ENCODE measurements at regions not wholly inside any gene's neighbourhood (a gene's known extent, or its start where the extent isn't known, plus 50 kb on each side); places are given as distances from the start of the nearest gene placed in this dataset.

- intact Hi-C loops (cut with DNase I): no loop called here
- no peak for DNase-seq
- Histone ChIP-seq H3K27ac (no peak overlapping the region), H3K4me1 (peaks cover 0 to 10% (median 0%) of the 10 kb centered on the region in 12 donors), H3K27me3 (peaks cover 0 to 97% (median 37%) of the 10 kb centered on the region in 9 donors), H3K9me3 (no peaks in the 10 kb centered on the region), H3K36me3 (no peaks in the 10 kb centered on the region), H3K4me3 (peak overlapping the region in 10 of 12 donors; percentile 5 to 50 (median 34))
- no peak for TF ChIP-seq CTCF (IDR thresholded peaks at IDR 0.05)
- TF ChIP-seq POLR2A (IDR thresholded peaks at IDR 0.05): no peak
- no peak for ATAC-seq
- 26 to 33% (median 31%) methylated on average over 32 of the region's 32 CpGs for WGBS, 4 donors
Observed at GRCh38 chr6:27617700-27618689, 145.1 kb upstream of the ZNF184 start.

DNA sequence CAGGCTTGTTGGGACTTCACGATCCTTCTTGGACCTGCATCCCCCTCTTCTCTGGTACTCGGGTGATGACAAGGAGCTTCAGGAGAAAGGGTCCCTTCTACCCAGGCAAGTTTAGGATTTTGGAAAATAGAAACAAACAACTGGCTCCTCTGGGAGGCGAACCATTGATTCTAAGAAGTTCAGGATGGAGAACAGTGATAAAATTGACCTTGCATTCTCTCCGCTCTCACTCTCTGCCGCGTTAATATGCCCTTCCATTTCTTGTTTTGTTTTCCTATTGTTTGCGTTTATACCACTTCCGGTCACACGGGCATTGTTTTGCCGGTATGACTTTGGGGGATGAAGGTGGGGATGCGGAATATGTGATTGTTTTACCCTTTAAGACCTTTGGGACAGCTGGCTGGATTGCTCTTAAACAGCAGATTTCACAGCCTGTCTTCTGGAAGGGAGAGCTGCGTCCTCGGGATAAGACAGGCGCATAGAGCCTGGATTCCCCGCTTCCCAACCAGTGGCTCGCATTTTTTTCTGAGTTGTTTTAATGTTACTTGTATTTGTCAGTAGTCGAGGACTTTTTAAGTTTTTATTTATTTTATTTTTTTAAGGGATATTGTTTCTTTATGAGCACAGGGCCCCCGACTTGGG lies 144.3 kb upstream of the ZNF184 start:
- H3K27me3 ChIP-seq: peaks cover 0 to 97% (median 32%) of the 10 kb centered on the region in 9 donors

DNA sequence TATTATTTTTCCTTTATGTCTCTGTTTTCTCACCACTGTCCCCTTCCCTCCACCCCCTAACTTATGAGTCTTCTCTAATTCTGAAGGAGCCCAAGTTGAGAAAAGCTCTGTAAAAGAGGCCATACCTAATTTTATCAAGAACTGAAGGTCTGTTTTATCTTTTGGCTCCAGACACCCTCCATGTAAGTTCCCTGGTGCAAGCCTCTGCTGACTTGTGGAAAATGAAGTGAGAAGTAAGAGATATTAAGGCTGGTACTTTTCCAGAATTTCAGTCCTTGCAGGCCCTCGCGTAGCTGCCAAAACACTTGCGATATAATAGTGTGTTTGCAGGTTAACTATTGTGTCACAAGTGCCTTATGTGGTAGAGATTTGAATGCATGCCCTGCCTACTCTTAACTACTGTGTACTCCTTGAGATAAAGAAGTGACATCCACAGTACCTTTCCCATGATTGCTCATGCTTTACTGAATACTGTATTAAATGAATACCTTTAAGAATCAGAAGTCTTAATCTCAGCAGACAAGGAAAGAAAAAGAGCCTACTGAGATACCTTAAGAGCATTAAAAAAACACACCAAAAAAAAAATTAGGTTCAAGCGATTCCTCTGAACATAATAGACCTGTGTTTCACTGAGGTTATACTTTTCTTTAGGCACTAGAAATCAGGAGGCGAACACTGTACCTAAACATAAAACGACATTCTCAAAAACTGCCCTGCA lies 143.6 kb upstream of the ZNF184 start:
- H3K27me3 ChIP-seq: peaks cover 0 to 98% (median 31%) of the 10 kb centered on the region in 9 donors
- no peak overlapping the region for H3K27ac ChIP-seq
- no peak for ATAC-seq
- H3K4me3 ChIP-seq: peak overlapping the region in 4 of 12 donors; percentile 31 to 50 (median 34)
- no peaks in the 10 kb centered on the region for H3K36me3 ChIP-seq
- intact Hi-C loops (cut with DNase I): no loop called here
- DNase-seq: no peak
- no peak for TF ChIP-seq POLR2A (IDR thresholded peaks at IDR 0.05)
- WGBS, 4 donors: 38 to 46% (median 39%) methylated on average over 6 of the region's 6 CpGs
- H3K4me1 ChIP-seq: peaks cover 0 to 10% (median 0%) of the 10 kb centered on the region in 12 donors
- H3K9me3 ChIP-seq: no peaks in the 10 kb centered on the region

More for the DNA sequence above, 144.3 kb upstream of the ZNF184 start:
- no peak overlapping the region for H3K27ac ChIP-seq
- H3K36me3 ChIP-seq: no peaks in the 10 kb centered on the region
- H3K4me1 ChIP-seq: peaks cover 0 to 10% (median 0%) of the 10 kb centered on the region in 12 donors
- H3K4me3 ChIP-seq: peak overlapping the region in 11 of 12 donors; percentile 5 to 50 (median 33)
- intact Hi-C loops (cut with DNase I): no loop called here
- no peak for DNase-seq
- no peak for TF ChIP-seq POLR2A (IDR thresholded peaks at IDR 0.05)
- TF ChIP-seq CTCF (IDR thresholded peaks at IDR 0.05): no peak
- ATAC-seq: no peak
- no peaks in the 10 kb centered on the region for H3K9me3 ChIP-seq
- WGBS, 4 donors: 2% methylated on average over 18 of the region's 18 CpGs

DNA sequence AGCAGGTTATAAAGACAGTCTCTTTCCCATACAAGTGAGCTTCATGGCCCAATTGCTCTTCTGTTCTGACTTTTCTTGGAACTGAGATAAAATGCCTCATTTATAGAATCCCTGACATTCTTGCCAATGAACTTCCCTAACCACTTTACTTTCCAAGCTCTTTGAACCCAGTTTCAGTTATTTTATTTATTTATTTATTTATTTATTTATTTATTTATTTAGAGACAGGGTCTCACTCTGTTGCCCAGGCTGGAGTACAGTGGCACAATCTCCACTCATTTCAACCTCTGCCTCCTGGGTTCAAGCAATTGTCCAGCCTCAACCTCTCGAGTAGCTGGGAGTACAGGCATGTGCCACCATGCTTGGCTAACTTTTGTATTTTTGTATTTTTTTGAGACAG lies 138.5 kb upstream of the ZNF184 start:
- H3K9me3 ChIP-seq: no peaks in the 10 kb centered on the region
- no peaks in the 10 kb centered on the region for H3K36me3 ChIP-seq
- no peak for ATAC-seq
- no peaks in the 10 kb centered on the region for H3K4me1 ChIP-seq
- intact Hi-C loops (cut with DNase I): no loop called here
- no peak for DNase-seq
- 68 to 78% (median 73%) methylated on average over 1 of the region's 1 CpG for WGBS, 4 donors
- TF ChIP-seq POLR2A (IDR thresholded peaks at IDR 0.05) (no peak), CTCF (IDR thresholded peaks at IDR 0.05) (no peak)
- no peak overlapping the region for H3K4me3 ChIP-seq
- no peak overlapping the region for H3K27ac ChIP-seq
- peaks cover 0 to 72% (median 7%) of the 10 kb centered on the region in 9 donors for H3K27me3 ChIP-seq
